ENCODE measurements at regions not wholly inside any gene's neighbourhood (a gene's known extent, or its start where the extent isn't known, plus 50 kb on each side); places are given as distances from the start of the nearest gene placed in this dataset.

- no peak for TF ChIP-seq EZH2 (IDR thresholded peaks at IDR 0.05)
- TF ChIP-seq POLR2AphosphoS5 (IDR thresholded peaks at IDR 0.05; ENCODE audit: borderline replicate concordance, low read depth, low read length): no peak
These were observed 241.1 kb downstream of the TENT5A start for GRCh38 chr6:81511423-81511822.
